ENCODE measurements at regions not wholly inside any gene's neighbourhood (a gene's known extent, or its start where the extent isn't known, plus 50 kb on each side); places are given as distances from the start of the nearest gene placed in this dataset.

DNA sequence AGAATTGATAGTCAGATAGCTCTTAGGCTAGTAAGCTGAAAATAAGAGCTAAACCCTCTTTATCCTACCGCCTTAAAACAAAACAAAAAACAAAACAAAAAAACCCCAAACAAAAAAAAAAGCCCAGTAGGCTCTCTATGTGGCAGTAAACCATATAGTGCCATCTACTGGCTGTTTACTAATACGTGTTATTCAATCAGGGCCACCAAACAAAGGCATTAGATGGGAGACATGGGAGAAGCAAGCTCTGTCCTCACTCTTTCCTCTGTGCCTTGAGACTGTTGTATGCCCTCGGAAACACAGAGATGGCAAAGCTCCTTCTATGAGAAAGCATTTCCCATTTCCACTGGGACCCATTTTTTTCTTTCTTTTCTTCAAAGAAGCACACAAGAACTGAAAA lies 148.8 kb upstream of the MID1 start:
- Histone ChIP-seq H3K9me3 (ENCODE audit: insufficient read depth, low read depth, low read length) (no peaks in the 10 kb centered on the region), H3K27me3 (ENCODE audit: insufficient read depth, low read length, poor library complexity, severe bottlenecking) (no peaks in the 10 kb centered on the region), H3K4me1 (ENCODE audit: insufficient read depth, low read length, poor library complexity, severe bottlenecking) (no peaks in the 10 kb centered on the region), H3K4me2 (ENCODE audit: low read depth, low read length, poor library complexity, severe bottlenecking) (peak overlapping the region; percentile 45), H2AFZ (ENCODE audit: low read length) (peak overlapping the region; percentile 64; the same call in 1 of the 2 replicates), H3F3A (ENCODE audit: low read depth) (no peaks in the 10 kb centered on the region), H3K36me3 (ENCODE audit: insufficient read depth, low read length) (no peaks in the 10 kb centered on the region), H3K9ac (ENCODE audit: low read depth, low read length, poor library complexity, severe bottlenecking) (no peak overlapping the region), H3K4me3 (ENCODE audit: low read length, poor library complexity, severe bottlenecking) (no peak overlapping the region), H4K20me1 (ENCODE audit: insufficient read depth, low read length, poor library complexity, severe bottlenecking) (no peaks in the 10 kb centered on the region), H3K9me2 (replicated peaks; ENCODE audit: low read depth, low read length) (no peaks in the 10 kb centered on the region), H3K79me2 (ENCODE audit: insufficient read depth, low read length) (no peaks in the 10 kb centered on the region)
- TF ChIP-seq, protein P1, sequence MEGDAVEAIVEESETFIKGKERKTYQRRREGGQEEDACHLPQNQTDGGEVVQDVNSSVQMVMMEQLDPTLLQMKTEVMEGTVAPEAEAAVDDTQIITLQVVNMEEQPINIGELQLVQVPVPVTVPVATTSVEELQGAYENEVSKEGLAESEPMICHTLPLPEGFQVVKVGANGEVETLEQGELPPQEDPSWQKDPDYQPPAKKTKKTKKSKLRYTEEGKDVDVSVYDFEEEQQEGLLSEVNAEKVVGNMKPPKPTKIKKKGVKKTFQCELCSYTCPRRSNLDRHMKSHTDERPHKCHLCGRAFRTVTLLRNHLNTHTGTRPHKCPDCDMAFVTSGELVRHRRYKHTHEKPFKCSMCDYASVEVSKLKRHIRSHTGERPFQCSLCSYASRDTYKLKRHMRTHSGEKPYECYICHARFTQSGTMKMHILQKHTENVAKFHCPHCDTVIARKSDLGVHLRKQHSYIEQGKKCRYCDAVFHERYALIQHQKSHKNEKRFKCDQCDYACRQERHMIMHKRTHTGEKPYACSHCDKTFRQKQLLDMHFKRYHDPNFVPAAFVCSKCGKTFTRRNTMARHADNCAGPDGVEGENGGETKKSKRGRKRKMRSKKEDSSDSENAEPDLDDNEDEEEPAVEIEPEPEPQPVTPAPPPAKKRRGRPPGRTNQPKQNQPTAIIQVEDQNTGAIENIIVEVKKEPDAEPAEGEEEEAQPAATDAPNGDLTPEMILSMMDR (conservative IDR thresholded peaks at IDR 0.05; ENCODE audit: low read length) = peak; percentile 56
- TF ChIP-seq EZH2phosphoT487 (IDR thresholded peaks at IDR 0.05; ENCODE audit: borderline replicate concordance) = no peak

DNA sequence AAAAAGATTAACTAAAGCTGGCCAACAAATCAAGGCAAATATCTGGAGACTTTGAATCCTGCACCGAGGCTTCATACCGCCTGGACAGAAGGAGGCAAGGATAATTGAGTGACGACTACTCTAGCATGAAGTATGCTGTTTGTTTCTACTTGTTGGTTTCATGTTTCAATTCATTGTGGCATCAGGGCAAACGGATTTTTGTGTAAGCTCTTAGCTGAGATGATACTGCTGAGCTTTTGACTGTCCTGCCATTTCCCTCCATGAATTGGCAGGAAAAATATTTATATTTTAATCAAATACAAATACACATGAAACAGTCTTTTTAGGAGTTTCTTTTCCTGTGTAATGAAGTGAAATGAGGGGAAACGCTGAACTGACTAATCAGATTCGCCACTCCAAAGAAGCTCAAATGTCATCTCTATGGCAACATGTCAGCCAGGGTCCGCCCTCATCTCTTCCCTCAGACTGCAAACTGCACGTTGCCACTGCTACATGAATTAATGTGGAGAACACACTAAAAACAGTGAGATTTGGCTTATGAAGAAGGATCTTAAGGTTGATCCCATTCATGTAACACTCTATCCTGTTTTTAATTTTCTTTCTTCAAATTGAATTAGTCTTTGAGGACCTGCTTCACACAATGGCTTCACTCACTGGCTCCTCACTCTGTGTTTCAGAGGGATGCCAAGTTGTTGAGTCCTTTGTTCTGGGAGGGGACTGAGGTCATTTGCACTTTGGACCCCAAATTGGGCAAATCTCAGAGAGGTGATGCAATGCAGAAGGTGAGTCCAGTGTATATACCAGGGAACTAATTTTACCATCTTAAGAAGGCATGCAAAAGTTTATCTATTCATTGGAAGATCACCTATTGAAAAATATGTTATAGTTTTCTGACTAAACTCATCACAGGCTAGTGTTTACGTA lies 149.6 kb upstream of the MID1 start:
- Histone ChIP-seq H2AFZ (ENCODE audit: low read length) (no peak overlapping the region), H3K9me3 (ENCODE audit: insufficient read depth, low read depth, low read length) (no peaks in the 10 kb centered on the region), H3K36me3 (ENCODE audit: insufficient read depth, low read length) (no peaks in the 10 kb centered on the region), H3K4me2 (ENCODE audit: low read depth, low read length, poor library complexity, severe bottlenecking) (no peak overlapping the region), H3K79me2 (ENCODE audit: insufficient read depth, low read length) (no peaks in the 10 kb centered on the region), H4K20me1 (ENCODE audit: insufficient read depth, low read length, poor library complexity, severe bottlenecking) (no peaks in the 10 kb centered on the region), H3K9ac (ENCODE audit: low read depth, low read length, poor library complexity, severe bottlenecking) (no peak overlapping the region), H3K4me1 (ENCODE audit: insufficient read depth, low read length, poor library complexity, severe bottlenecking) (no peaks in the 10 kb centered on the region), H3K27me3 (ENCODE audit: insufficient read depth, low read length, poor library complexity, severe bottlenecking) (no peaks in the 10 kb centered on the region), H3K9me2 (replicated peaks; ENCODE audit: low read depth, low read length) (no peaks in the 10 kb centered on the region), H3F3A (ENCODE audit: low read depth) (no peaks in the 10 kb centered on the region), H3K4me3 (ENCODE audit: low read length, poor library complexity, severe bottlenecking) (no peak overlapping the region)
- TF ChIP-seq, protein P1 (conservative IDR thresholded peaks at IDR 0.05; ENCODE audit: low read length) = no peak
- no peak for TF ChIP-seq EZH2phosphoT487 (IDR thresholded peaks at IDR 0.05; ENCODE audit: borderline replicate concordance)

DNA sequence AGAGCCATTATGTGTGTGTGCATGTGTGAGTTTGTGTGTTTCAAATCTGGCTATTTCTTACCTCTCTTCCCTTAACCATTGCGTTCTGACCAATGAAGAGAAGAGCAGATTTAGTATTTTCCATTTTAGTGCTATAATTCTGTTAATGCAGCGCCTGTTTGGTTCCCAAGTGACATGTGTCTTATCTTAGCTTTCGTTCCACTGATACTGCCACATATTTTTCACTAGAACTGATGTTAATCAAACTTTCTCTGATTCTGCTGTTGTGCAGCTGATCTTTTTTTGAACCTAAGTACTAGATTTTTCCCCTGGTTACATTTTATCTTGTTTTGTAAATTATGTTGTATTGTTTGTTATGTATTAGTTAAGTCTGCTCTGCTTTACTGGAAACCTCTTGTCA lies 152.9 kb upstream of the MID1 start:
- Histone ChIP-seq H3K4me2 (ENCODE audit: low read depth, low read length, poor library complexity, severe bottlenecking) (no peak overlapping the region), H3K4me1 (ENCODE audit: insufficient read depth, low read length, poor library complexity, severe bottlenecking) (no peaks in the 10 kb centered on the region), H3K27me3 (ENCODE audit: insufficient read depth, low read length, poor library complexity, severe bottlenecking) (no peaks in the 10 kb centered on the region), H3K9ac (ENCODE audit: low read depth, low read length, poor library complexity, severe bottlenecking) (no peak overlapping the region), H3K9me2 (replicated peaks; ENCODE audit: low read depth, low read length) (no peaks in the 10 kb centered on the region), H2AFZ (ENCODE audit: low read length) (no peak overlapping the region), H3K9me3 (ENCODE audit: insufficient read depth, low read depth, low read length) (no peaks in the 10 kb centered on the region), H4K20me1 (ENCODE audit: insufficient read depth, low read length, poor library complexity, severe bottlenecking) (no peaks in the 10 kb centered on the region), H3K36me3 (ENCODE audit: insufficient read depth, low read length) (no peaks in the 10 kb centered on the region), H3F3A (ENCODE audit: low read depth) (no peaks in the 10 kb centered on the region), H3K4me3 (ENCODE audit: low read length, poor library complexity, severe bottlenecking) (no peak overlapping the region), H3K79me2 (ENCODE audit: insufficient read depth, low read length) (no peaks in the 10 kb centered on the region)
- TF ChIP-seq, protein P1 (conservative IDR thresholded peaks at IDR 0.05; ENCODE audit: low read length) = no peak
- no peak for TF ChIP-seq EZH2phosphoT487 (IDR thresholded peaks at IDR 0.05; ENCODE audit: borderline replicate concordance)
